ENCODE measurements at regions not wholly inside any gene's neighbourhood (a gene's known extent, or its start where the extent isn't known, plus 50 kb on each side); places are given as distances from the start of the nearest gene placed in this dataset.

- no peak for TF ChIP-seq CTCF (conservative IDR thresholded peaks at IDR 0.05; ENCODE audit: low read length)
- no peak for TF ChIP-seq EZH2phosphoT487 (IDR thresholded peaks at IDR 0.05; ENCODE audit: borderline replicate concordance)
Measured at GRCh38 chr2:224156436-224156835, 117.3 kb upstream of the SERPINE2 start.
